HG03108 (cell line): ENCODE measurements at regions not wholly inside any gene's neighbourhood (a gene's known extent, or its start where the extent isn't known, plus 50 kb on each side); places are given as distances from the start of the nearest gene placed in this dataset.
"Not testable (repeated sequence)": the region's sequence is repeated elsewhere in the genome, so short reads cannot be mapped to it uniquely, and the experiment has no call there.

Experiments
- ATAC-seq: cut with Tn5 transposase; IDR thresholded peaks from one replicate; pipeline ENCODE4 v1.9.1; 2021; ENCODE audit warnings: moderate library complexity; ENCODE audit not compliant: unreplicated experiment

DNA sequence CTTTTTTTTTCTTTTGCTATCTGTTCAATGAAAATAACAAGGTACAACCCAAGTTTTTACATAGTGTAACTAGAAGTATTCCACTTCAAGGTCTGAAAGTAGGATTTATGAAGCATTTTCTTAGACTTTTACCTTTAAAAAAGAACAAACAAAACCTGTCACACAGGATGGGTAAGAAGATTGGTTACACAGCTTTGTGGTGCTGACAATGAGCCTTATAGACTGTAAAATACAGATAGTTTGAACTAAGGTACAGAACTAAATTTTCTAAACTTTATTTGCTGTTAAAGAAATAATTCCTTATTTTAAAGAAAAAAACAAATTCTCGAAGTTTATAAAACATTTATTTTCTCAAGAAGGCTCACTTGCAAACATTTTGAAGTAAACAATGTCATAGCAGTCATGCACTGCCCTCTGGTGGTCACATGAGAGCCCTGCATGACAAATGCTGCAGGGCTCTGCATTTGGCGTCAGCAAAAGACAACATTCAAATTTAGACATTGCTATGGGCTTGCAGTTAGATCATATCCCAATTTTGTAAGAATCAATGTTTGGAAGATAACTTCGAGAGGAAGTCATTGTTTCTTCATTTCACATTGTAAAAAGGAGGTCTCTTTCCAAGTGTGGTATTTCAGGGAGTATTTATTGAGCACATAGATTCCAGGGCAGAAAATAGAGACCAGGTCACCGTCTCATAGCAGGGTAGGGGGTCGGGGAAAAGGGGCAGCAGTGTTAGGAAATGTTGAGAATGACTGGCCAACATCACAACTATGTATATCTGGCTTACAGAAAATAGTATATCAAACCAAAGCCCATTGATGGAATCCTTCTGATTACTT lies 115.3 kb upstream of the FMN2 start:
- ATAC-seq, result peak; percentile 80

- ATAC-seq, result no peak
Measured at GRCh38 chr1:239977416-239977815, 114.3 kb upstream of the FMN2 start.

- no peak for ATAC-seq
Measured at GRCh38 chr1:239979456-239979855, 112.2 kb upstream of the FMN2 start.

DNA sequence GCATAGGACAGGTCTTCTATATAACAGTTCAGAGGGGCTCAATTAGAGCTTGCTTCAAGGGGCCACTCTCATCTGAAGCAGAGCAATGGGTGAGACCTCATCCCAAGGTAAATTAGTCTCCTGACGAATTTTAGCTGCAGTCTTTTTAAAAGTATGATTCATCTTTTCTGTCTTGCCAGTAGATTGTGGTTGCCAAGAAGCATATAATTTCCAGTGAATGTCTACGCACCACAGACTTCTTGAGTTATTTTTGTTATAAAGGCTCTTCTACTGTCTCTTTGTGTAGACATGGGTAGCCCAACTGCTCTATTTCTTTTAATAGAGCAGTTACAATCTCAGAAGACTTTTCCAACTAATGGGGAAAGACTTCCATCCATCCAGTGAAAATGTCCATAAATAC lies 108.9 kb upstream of the FMN2 start:
- no peak for ATAC-seq

GRCh38 chr1:239985044-239985443 lies 106.6 kb upstream of the FMN2 start:
- ATAC-seq, result no peak

- no peak for ATAC-seq
Measured at GRCh38 chr1:239987103-239987745, 104.5 kb upstream of the FMN2 start.

- ATAC-seq, result no peak
Measured at GRCh38 chr1:239989990-239990389, 101.7 kb upstream of the FMN2 start.

DNA sequence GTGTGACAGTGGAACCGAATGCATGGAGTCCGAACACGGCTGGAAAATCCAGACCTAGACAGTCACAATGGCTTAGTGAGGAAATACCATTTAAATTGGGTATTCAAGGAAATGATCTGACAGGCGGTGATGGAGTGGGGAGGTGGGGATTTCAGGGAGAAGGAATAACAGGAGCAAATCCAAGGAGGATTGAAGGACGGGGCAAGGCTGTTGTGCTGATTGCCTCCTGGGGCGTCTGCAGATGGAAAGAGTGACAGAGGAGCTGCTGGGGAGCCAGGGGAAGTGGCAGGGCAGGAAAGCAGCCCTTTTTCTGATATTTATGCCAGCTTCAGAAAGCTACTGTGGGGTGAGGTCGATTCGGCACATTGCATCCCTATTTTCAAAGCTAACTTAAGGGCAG lies 99.1 kb upstream of the FMN2 start:
- not testable (repeated sequence) for ATAC-seq

- no peak for ATAC-seq
Measured at GRCh38 chr1:239993366-239993765, 98.3 kb upstream of the FMN2 start.

DNA sequence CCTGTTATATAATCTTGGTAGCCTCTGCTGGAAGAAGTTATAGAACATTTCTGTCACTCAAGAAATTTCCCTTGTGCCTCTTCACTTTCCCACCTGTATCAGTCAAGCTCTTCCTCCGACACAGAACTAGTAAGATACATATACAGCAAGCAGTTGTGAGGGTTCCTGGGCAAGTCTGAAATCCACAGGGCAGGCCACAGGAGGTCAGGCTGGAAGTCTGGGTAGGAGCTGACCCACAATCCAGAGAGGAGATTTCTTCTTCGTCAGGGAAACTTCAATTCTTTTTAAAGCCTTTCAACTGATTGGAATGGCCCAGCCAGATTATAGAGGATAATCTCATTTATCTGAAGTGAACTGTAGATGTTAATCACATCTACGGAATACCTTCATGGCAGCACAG lies 96.4 kb upstream of the FMN2 start:
- no peak for ATAC-seq

- no peak for ATAC-seq
Measured at GRCh38 chr1:239997160-239997514, 94.5 kb upstream of the FMN2 start.

DNA sequence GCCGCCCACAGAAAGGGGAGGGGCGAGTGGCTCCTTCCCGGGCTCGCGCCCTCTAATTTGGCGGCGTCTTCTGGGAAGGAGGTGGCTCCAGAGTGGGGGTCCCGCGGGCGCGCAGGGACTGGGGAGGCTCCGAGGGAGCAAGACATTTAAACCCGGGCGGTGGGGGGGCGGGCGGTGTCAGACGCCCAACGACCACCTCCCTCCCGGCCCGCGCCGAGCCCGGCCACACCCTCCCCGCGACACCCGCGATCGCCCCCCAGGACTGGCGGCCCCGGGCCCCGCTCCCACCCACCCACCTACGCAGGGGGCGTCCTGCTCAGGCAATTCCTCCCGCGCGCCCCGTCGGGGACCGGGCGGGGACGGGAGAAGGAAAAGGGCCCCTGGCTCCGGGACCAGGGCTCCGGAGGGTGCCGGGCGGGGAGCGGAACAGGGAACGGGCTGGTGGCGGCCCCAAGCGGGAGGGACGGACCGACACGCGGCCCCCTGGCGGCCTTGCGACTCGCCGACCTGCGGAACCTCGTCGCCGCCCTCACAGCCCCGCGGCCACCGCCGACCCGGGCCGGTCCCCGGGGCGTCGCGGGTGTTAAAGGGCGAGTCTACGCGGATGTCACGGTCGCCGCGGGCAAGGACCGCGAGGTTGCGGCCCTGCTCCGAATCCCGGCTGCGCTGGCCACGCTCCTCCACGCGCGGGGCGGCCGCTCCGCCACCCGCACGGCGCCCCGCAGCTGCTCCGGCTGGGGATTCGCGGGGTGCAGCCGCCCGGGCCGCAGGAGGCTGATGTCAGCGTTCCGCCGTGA lies 94.0 kb upstream of the FMN2 start:
- no peak for ATAC-seq

- no peak for ATAC-seq
Measured at GRCh38 chr1:239998312-239998649, 93.4 kb upstream of the FMN2 start.

DNA sequence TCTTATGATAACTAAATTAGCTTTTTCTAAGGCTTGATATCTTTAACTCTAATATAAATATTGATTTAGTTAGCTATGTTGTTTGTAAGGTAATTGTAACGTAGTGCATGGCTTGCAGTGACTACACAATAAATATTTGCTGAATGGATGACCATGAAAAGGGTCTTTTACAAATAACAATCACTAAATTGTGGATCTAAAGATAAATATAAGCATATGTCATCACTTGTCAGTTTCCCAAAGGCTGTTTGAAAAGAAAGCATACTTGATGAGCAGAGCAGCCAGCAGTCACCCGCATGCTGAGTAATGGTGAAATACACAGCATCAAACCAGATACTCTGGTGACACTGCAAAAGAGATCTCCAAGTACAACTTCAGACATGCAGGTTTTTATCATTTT lies 92.5 kb upstream of the FMN2 start:
- no peak for ATAC-seq

DNA sequence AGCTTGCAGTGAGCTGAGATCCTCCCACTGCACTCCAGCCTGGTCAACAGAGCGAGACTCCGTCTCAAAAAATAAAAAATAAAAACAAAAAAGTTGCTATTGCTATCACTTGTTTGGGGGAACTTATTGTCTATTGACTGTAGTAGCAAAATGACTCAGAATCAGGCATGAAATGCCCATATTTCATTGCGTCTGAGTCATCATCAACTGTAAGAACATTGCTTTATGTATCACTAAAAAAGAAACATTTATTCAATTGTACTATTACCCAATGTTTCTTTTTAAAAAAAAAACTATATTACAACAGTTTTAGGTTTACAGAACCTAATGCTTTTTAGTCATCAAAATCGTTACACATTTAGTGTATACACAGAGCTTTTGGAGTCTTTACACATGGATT lies 91.0 kb upstream of the FMN2 start:
- ATAC-seq, result no peak

GRCh38 chr1:240001177-240001740 lies 90.4 kb upstream of the FMN2 start:
- no peak for ATAC-seq

DNA sequence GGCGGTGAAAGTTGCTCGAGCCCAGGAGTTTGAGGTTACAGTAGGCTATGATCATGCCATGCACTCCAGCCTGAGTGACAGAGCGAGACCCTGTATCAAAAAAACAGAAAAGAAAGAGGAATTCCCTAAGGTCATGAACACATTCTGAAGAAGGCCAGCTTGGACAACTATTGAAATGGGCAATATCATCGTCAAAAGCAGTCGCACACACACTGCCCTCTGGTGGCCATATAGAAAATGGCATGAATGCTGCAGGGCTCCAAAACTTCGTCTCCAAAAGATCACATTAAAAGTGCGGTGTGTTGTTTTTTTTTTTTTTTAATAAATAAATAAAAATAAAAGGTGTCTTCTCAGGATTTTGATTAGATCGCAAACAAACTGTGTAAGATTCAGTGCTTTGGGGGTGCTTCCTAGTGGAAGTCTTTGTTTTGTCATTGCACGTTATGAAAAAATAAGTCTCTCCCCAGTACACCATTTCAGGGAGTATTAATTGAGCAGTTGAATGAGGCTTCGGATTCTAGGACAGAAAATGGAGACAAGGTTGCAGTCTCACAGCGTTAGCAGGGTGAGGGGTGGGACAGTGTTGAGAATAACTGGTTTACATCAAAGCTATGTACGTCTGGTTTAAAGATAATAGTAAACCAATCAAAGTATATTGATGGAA lies 87.5 kb upstream of the FMN2 start:
- ATAC-seq, result no peak

GRCh38 chr1:240005997-240006650 lies 85.6 kb upstream of the FMN2 start:
- no peak for ATAC-seq

DNA sequence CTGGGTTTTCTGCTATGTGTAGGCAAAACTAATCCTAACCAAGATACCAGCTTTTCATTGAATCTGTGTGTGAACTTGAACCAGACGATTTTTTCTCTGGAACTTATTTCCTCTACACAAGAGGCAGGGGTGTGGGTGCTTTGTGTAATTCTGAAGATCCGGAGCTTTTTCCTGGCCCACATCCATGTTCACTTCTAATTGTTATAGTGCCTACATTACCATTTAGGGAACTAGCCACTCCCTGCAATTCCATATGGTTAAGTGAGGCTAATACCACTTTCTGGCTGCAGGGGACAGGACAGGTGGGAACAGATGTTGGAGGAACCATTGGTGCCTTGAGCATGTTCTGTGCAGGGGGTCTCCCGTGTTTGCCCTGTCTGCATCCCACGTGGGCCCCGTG lies 83.4 kb upstream of the FMN2 start:
- ATAC-seq, result no peak

DNA sequence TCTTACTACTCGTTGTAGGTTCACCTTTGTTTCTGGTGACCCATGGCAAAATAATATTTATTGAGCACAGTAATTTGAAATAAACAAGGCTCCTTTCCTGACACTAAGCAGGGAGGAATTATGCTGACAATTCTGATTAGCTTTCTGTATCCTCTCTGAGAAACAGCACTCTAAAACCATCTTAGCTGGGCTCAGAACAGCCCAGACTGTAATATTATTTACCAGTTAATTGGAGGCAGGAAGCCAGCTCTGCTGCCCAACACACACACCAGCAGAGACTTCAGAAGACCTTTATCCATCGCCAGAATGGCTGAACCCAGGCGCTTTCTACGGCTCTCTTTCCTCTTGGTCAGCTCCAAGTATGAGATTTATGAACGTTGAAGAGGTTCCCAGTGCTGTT lies 77.6 kb upstream of the FMN2 start:
- ATAC-seq, result no peak

DNA sequence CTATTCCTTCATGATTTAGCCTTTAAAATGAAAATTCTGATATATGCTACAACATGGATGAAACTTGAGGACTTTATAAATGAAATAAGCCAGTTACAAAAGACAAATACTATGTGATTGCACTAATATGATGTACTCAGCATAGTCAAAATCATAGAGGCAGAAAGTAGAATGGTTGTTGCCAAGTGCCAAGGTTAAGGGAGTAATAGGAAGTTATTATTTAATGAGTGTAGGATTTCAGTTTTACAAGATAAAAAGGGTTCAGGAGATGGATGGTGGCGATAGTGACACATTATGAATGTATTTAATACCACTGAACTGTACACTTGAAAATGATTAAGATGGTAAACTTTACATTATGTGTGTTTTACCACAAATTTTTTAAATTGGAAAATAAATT lies 73.1 kb upstream of the FMN2 start:
- no peak for ATAC-seq
